CD4-positive, alpha-beta T cell (primary cell): ENCODE measurements at regions not wholly inside any gene's neighbourhood (a gene's known extent, or its start where the extent isn't known, plus 50 kb on each side); places are given as distances from the start of the nearest gene placed in this dataset.

Source experiments
- ATAC-seq: fragments of 200-7000 bp; cut with Tn5 transposase; one replicate; pipeline ENCODE4 v1.10.0; 2022; ENCODE audit warnings: mild to moderate bottlenecking; ENCODE audit not compliant: poor library complexity
- CTCF ChIA-PET: fragments of 350-600 bp; sonication (Branson Sonifier 250); formaldehyde crosslinking; loops from one replicate; lab custom pipeline; 2021; ENCODE audit warnings: antibody characterized with exemption, inconsistent platforms; lab: Charles Lee
- POLR2A ChIA-PET: fragments of 350-600 bp; sonication (Branson Sonifier 250); formaldehyde crosslinking; loops from one replicate; lab custom pipeline; 2021; ENCODE audit warnings: antibody characterized with exemption, inconsistent platforms; lab: Charles Lee
- DNase-seq, 14 experiments: peaks; one replicate each; pipeline ENCODE4 v3.0.0-alpha.2; 2013 to 2020; ENCODE audit warnings: mixed read lengths in 2 of 14
- H3K27ac ChIP-seq, 2 donors: one replicate each; pipeline versions ENCODE4 v1.5.1 to v1.7.0; 2013; ENCODE audit warnings: low read length in 2 of 2, low read depth in 1 of 2, mild to moderate bottlenecking in 1 of 2
- H3K27me3 ChIP-seq, 2 experiments: 1 replicate in 1 of 2; 2 replicates in 1 of 2; pipeline versions ENCODE4 v1.6.1 to v1.7.0; 2013; ENCODE audit warnings: low read length in 2 of 2, control low read depth in 1 of 2, mild to moderate bottlenecking in 1 of 2, moderate library complexity in 1 of 2; ENCODE audit not compliant: insufficient read depth in 2 of 2, control insufficient read depth in 1 of 2
- H3K36me3 ChIP-seq: one replicate; pipeline ENCODE4 v1.6.1; 2013; ENCODE audit warnings: low read length, control low read depth; ENCODE audit not compliant: insufficient read depth
- H3K4me1 ChIP-seq: one replicate; pipeline ENCODE4 v1.6.1; 2013; ENCODE audit warnings: low read length, control low read depth; ENCODE audit not compliant: insufficient read depth
- H3K4me3 ChIP-seq: one replicate; pipeline ENCODE4 v1.5.1; 2013; ENCODE audit warnings: mild to moderate bottlenecking, low read length, moderate library complexity
- H3K9me3 ChIP-seq, 2 experiments: 1 replicate in 1 of 2; 2 replicates in 1 of 2; pipeline versions ENCODE4 v1.6.1 to v1.7.0; 2013; ENCODE audit warnings: low read length in 2 of 2, mild to moderate bottlenecking in 2 of 2, control low read depth in 1 of 2, moderate library complexity in 1 of 2; ENCODE audit not compliant: control insufficient read depth in 1 of 2, insufficient read depth in 1 of 2
- H3K27ac Mint-ChIP-seq: one replicate; pipeline ENCODE4 v1.8.0; 2020; ENCODE audit warnings: mixed read lengths
- H3K27me3 Mint-ChIP-seq: one replicate; pipeline ENCODE4 v1.8.0; 2021; ENCODE audit warnings: mixed read lengths
- H3K36me3 Mint-ChIP-seq: one replicate; pipeline ENCODE4 v1.8.0; 2021; ENCODE audit warnings: low read depth, mixed read lengths
- H3K4me1 Mint-ChIP-seq: one replicate; pipeline ENCODE4 v1.8.0; 2021; ENCODE audit warnings: low read depth, mixed read lengths
- H3K4me3 Mint-ChIP-seq: one replicate; pipeline ENCODE4 v1.8.0; 2020; ENCODE audit warnings: mild to moderate bottlenecking, mixed read lengths
- H3K9me3 Mint-ChIP-seq: one replicate; pipeline ENCODE4 v1.8.0; 2020; ENCODE audit warnings: mixed read lengths
- CTCF ChIP-seq: fragments of 200-600 bp; IDR thresholded peaks from one replicate; pipeline ENCODE4 v1.8.0; 2022; ENCODE audit warnings: antibody characterized with exemption, mild to moderate bottlenecking
- intact Hi-C, 2 experiments: fragments of 100-400 bp; cut with DNase I in 1 of 2; cut with micrococcal nuclease in 1 of 2; formaldehyde crosslinking; loops; one replicate each; pipeline versions ENCODE4 v1.15.1 to v1.9.0; 2023 to 2025; cut with DNase I, micrococcal nuclease

GRCh38 chr2:216562696-216563435 is 64.2 kb downstream of the RPL37A start:
- Mint-ChIP-seq H3K36me3 (no peaks in the 10 kb centered on the region), H3K27me3 (peaks cover 12% of the 10 kb centered on the region), H3K27ac (no peak overlapping the region), H3K9me3 (peaks cover 3% of the 10 kb centered on the region), H3K4me1 (no peaks in the 10 kb centered on the region), H3K4me3 (no peak overlapping the region)
- intact Hi-C loops: no loop called here
- DNase-seq (no peak), ATAC-seq (no peak)
- Histone ChIP-seq H3K4me1 (no peaks in the 10 kb centered on the region), H3K27ac (no peak overlapping the region), H3K9me3 (no peaks in the 10 kb centered on the region), H3K4me3 (no peak overlapping the region), H3K36me3 (no peaks in the 10 kb centered on the region), H3K27me3 (no peaks in the 10 kb centered on the region)
- no peak for TF ChIP-seq CTCF
- ChIA-PET CTCF (no interaction called here), POLR2A (no interaction called here)

GRCh38 chr2:216563646-216564045 is 65.0 kb downstream of the RPL37A start:
- Histone ChIP-seq H3K4me1 (no peaks in the 10 kb centered on the region), H3K9me3 (no peaks in the 10 kb centered on the region), H3K36me3 (no peaks in the 10 kb centered on the region), H3K27me3 (no peaks in the 10 kb centered on the region), H3K4me3 (no peak overlapping the region), H3K27ac (no peak overlapping the region)
- peaks cover 3% of the 10 kb centered on the region for H3K9me3 Mint-ChIP-seq
- CTCF ChIA-PET: no interaction called here
- intact Hi-C loops: no loop called here
- H3K4me1 Mint-ChIP-seq: no peaks in the 10 kb centered on the region
- DNase-seq: no peak
- H3K27me3 Mint-ChIP-seq: peaks cover 12% of the 10 kb centered on the region
- H3K27ac Mint-ChIP-seq: no peak overlapping the region
- TF ChIP-seq CTCF: no peak
- POLR2A ChIA-PET: no interaction called here
- H3K36me3 Mint-ChIP-seq: no peaks in the 10 kb centered on the region
- no peak for ATAC-seq
- no peak overlapping the region for H3K4me3 Mint-ChIP-seq

- ATAC-seq (no peak), DNase-seq (no peak)
- Histone ChIP-seq H3K36me3 (no peaks in the 10 kb centered on the region), H3K27ac (no peak overlapping the region), H3K9me3 (no peaks in the 10 kb centered on the region), H3K27me3 (no peaks in the 10 kb centered on the region), H3K4me1 (no peaks in the 10 kb centered on the region), H3K4me3 (no peak overlapping the region)
- peaks cover 3% of the 10 kb centered on the region for H3K9me3 Mint-ChIP-seq
- no peak for TF ChIP-seq CTCF
- H3K27me3 Mint-ChIP-seq: peaks cover 12% of the 10 kb centered on the region
- no peaks in the 10 kb centered on the region for H3K36me3 Mint-ChIP-seq
- H3K4me3 Mint-ChIP-seq: no peak overlapping the region
- ChIA-PET CTCF (no interaction called here), POLR2A (no interaction called here)
- H3K4me1 Mint-ChIP-seq: no peaks in the 10 kb centered on the region
- intact Hi-C loops: no loop called here
- H3K27ac Mint-ChIP-seq: no peak overlapping the region
These were observed 66.0 kb downstream of the RPL37A start for GRCh38 chr2:216564611-216565010.
